Gastroesophageal sphincter (tissue), 4 donors: ENCODE measurements at regions not wholly inside any gene's neighbourhood (a gene's known extent, or its start where the extent isn't known, plus 50 kb on each side); places are given as distances from the start of the nearest gene placed in this dataset.

Source experiments
- ATAC-seq: fragments of 150-250 bp; one replicate; pipeline ENCODE4 v1.9.1; 2016; ENCODE audit warnings: mild to moderate bottlenecking, moderate library complexity
- H3K27ac ChIP-seq, 4 donors: fragments of 200-600 bp; sonication (generic) in 3 of 4; 1 replicate in 3 of 4; 2 replicates in 1 of 4; pipeline ENCODE4 v1.5.1; 2016 to 2019
- H3K27me3 ChIP-seq: fragments of 200-600 bp; sonication (generic); one replicate; pipeline ENCODE4 v1.5.1; 2019
- H3K36me3 ChIP-seq, 2 donors: fragments of 200-600 bp; sonication (generic); one replicate each; pipeline ENCODE4 v1.5.1; 2019; ENCODE audit warnings: control low read depth in 1 of 2
- H3K4me1 ChIP-seq, 3 donors: fragments of 200-600 bp; sonication (generic); 1 replicate in 2 of 3; 2 replicates in 1 of 3; pipeline ENCODE4 v1.5.1; 2016 to 2019; ENCODE audit warnings: control low read depth in 2 of 3
- H3K4me3 ChIP-seq, 2 donors: fragments of 200-600 bp; sonication (generic); one replicate each; pipeline ENCODE4 v1.5.1; 2019; ENCODE audit warnings: mild to moderate bottlenecking in 1 of 2, moderate library complexity in 1 of 2
- H3K9me3 ChIP-seq, 3 donors: fragments of 200-600 bp; sonication (generic); one replicate each; pipeline ENCODE4 v1.5.1; 2017 to 2019; ENCODE audit warnings: control low read depth in 2 of 3
- EP300 ChIP-seq: sonication (generic); formaldehyde crosslinking; IDR thresholded peaks from one replicate; pipeline ENCODE4 v1.6.1; 2017; ENCODE audit warnings: antibody characterized with exemption, mild to moderate bottlenecking
- POLR2A ChIP-seq, 2 donors: fragments of 450-650 bp; IDR thresholded peaks; one replicate each; pipeline ENCODE4 v1.6.1; 2017; ENCODE audit warnings: antibody characterized with exemption in 2 of 2, mild to moderate bottlenecking in 2 of 2, moderate library complexity in 1 of 2
- POLR2AphosphoS5 ChIP-seq: sonication (generic); formaldehyde crosslinking; IDR thresholded peaks from one replicate; pipeline ENCODE4 v1.6.1; 2017; ENCODE audit warnings: antibody characterized with exemption
- WGBS, 2 donors: methylation state at CpG; one replicate each; pipeline ENCODE4 v1.1.5; 2018; ENCODE audit warnings: low coverage in 1 of 2; 5-methylcytosine and 5-hydroxymethylcytosine counted together
- TF ChIP-seq, protein P1 (sequence below), 4 experiments: fragments of 200-600 bp in 2 of 4; fragments of 450-650 bp in 2 of 4; sonication (generic) in 1 of 4; IDR thresholded peaks; one replicate each; pipeline ENCODE4 v1.5.1; 2017 to 2019; ENCODE audit warnings: antibody characterized with exemption in 4 of 4, mild to moderate bottlenecking in 2 of 4, moderate library complexity in 2 of 4

DNA sequence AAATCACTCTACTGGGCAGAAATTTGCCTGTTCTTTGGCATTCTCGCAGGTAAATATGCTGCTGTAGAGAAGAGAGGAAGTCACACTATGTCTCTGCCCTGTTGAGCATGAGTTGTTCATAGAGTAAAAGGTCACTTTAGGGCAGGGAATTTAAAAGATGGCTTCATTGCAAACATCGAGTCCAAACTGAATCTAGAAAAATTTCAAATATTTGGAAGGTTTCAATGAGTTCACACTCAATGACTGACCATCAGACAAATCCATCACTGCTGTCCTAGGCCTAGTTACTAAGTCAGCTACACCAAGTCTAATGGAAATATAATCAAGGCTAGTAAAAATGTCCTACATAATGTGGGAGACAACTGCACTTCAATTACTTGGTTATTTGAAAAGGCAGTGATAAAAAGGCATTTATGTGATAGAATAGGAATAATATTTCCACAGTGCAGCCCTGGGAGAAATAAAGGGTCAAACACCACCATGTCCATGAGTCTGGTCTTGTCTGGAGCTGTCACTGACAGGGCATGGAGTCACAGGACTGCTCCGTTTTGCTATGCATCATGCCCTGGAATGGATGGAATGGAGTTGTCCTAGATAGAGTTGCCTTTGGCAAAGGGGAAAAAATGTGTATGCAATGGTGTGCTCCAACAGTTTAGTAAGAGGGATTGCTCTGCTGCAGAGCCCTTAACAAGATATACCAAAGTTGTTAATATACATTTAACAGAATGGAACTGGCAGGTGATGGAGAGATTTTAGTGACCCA is 218.5 kb upstream of the DAPK1 start:
- Histone ChIP-seq H3K27me3 (no peaks in the 10 kb centered on the region), H3K4me3 (no peak overlapping the region), H3K27ac (no peak overlapping the region), H3K36me3 (no peaks in the 10 kb centered on the region), H3K4me1 (peaks cover 0 to 5% (median 0%) of the 10 kb centered on the region in 3 donors), H3K9me3 (no peaks in the 10 kb centered on the region)
- ATAC-seq, result no peak
- WGBS, 2 donors, result 68 to 72% methylated on average over 2 to 3 of the region's 3 CpGs
- TF ChIP-seq, protein P1, sequence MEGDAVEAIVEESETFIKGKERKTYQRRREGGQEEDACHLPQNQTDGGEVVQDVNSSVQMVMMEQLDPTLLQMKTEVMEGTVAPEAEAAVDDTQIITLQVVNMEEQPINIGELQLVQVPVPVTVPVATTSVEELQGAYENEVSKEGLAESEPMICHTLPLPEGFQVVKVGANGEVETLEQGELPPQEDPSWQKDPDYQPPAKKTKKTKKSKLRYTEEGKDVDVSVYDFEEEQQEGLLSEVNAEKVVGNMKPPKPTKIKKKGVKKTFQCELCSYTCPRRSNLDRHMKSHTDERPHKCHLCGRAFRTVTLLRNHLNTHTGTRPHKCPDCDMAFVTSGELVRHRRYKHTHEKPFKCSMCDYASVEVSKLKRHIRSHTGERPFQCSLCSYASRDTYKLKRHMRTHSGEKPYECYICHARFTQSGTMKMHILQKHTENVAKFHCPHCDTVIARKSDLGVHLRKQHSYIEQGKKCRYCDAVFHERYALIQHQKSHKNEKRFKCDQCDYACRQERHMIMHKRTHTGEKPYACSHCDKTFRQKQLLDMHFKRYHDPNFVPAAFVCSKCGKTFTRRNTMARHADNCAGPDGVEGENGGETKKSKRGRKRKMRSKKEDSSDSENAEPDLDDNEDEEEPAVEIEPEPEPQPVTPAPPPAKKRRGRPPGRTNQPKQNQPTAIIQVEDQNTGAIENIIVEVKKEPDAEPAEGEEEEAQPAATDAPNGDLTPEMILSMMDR (IDR thresholded peaks at IDR 0.05), result no peak
- TF ChIP-seq POLR2AphosphoS5, result no peak
- TF ChIP-seq POLR2A (IDR thresholded peaks at IDR 0.05), result no peak
- TF ChIP-seq EP300, result no peak

DNA sequence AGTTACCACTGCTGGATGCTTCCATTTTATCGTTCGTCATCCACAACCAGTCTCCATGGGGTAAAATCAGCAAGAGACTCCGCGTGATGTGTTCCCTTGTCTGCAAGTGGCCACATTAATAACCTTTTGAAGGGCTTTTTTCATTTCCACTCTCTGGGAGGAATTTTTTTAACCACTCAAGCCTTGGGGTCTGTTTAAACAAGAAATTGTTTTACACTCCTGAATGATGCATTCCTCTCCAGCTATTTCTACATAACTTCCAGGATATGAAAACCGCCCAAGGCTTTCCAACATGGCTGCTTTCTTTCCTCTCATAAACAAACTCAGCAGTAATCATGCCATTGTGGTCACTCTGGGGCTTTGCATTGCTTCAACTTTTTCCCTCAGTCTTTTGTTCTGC is 217.2 kb upstream of the DAPK1 start:
- H3K4me3 ChIP-seq, result no peak overlapping the region

DNA sequence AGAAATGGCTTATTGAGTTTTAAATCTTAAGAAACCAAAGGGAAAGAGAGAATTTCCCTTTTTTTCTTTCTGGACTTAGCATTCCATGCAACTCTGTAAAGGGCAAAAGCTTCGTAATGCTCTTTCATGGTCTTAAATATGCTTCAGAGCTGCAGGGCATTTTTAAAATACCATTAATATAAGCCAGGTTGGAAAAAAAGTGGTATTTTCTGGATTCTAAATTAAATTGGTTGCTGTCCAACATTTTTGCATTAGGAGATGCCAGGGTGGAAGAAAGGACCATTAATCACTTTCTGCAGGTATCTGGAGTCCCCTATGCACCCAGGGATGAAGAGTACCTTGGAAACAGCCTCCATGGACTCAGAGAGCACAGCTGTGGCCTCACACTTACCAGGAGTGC is 215.1 kb upstream of the DAPK1 start:
- ATAC-seq, result no peak
- no peak overlapping the region for H3K27ac ChIP-seq
- H3K4me1 ChIP-seq, result peaks cover 0 to 12% (median 0%) of the 10 kb centered on the region in 3 donors
- TF ChIP-seq POLR2AphosphoS5 (no peak), EP300 (no peak), POLR2A (IDR thresholded peaks at IDR 0.05) (no peak)
- TF ChIP-seq, protein P1 (IDR thresholded peaks at IDR 0.05), result no peak
- 45 to 67% methylated on average over 1 of the region's 1 CpG for WGBS, 2 donors
- no peaks in the 10 kb centered on the region for H3K27me3 ChIP-seq
- H3K4me3 ChIP-seq, result no peak overlapping the region
- no peaks in the 10 kb centered on the region for H3K36me3 ChIP-seq
- no peaks in the 10 kb centered on the region for H3K9me3 ChIP-seq

More for the DNA sequence above, 217.2 kb upstream of the DAPK1 start:
- H3K27me3 ChIP-seq, result no peaks in the 10 kb centered on the region
- no peaks in the 10 kb centered on the region for H3K9me3 ChIP-seq
- peaks cover 0 to 12% (median 0%) of the 10 kb centered on the region in 3 donors for H3K4me1 ChIP-seq
- no peak for ATAC-seq
- no peak overlapping the region for H3K27ac ChIP-seq
- WGBS, 2 donors, result 88 to 97% methylated on average over 5 of the region's 5 CpGs
- H3K36me3 ChIP-seq, result no peaks in the 10 kb centered on the region
- no peak for TF ChIP-seq EP300
- TF ChIP-seq, protein P1 (IDR thresholded peaks at IDR 0.05), result no peak
- TF ChIP-seq POLR2AphosphoS5, result no peak
- TF ChIP-seq POLR2A (IDR thresholded peaks at IDR 0.05), result no peak

DNA sequence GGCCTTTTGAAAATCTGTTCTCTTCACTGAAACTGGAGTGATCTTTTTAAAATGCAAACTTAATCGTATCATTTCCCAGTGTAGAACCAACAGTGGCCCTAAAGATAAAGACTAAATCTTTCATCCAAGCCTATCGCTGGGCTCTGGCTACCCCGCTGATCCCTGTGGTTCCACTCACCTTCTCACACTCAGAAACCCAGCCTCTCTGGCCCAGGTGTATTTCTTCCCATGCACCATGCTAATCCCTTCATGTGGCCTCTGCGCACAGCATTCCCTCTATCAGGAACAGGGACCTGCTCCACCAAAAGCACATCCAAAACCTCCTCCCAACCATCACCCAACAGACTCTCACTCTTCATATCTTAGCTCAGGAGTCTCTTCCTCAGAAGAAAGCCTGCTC is 214.1 kb upstream of the DAPK1 start:
- H3K36me3 ChIP-seq, result no peaks in the 10 kb centered on the region
- H3K27ac ChIP-seq, result no peak overlapping the region
- no peak for TF ChIP-seq POLR2AphosphoS5
- TF ChIP-seq, protein P1 (IDR thresholded peaks at IDR 0.05), result no peak
- TF ChIP-seq EP300, result no peak
- no peak for TF ChIP-seq POLR2A (IDR thresholded peaks at IDR 0.05)
- H3K9me3 ChIP-seq, result no peaks in the 10 kb centered on the region
- H3K4me1 ChIP-seq, result peaks cover 0 to 12% (median 0%) of the 10 kb centered on the region in 3 donors
- no peak overlapping the region for H3K4me3 ChIP-seq
- 95 to 97% methylated on average over 3 to 4 of the region's 4 CpGs for WGBS, 2 donors
- H3K27me3 ChIP-seq, result no peaks in the 10 kb centered on the region
- ATAC-seq, result no peak
